ENCODE measurements at regions not wholly inside any gene's neighbourhood (a gene's known extent, or its start where the extent isn't known, plus 50 kb on each side); places are given as distances from the start of the nearest gene placed in this dataset.

DNA sequence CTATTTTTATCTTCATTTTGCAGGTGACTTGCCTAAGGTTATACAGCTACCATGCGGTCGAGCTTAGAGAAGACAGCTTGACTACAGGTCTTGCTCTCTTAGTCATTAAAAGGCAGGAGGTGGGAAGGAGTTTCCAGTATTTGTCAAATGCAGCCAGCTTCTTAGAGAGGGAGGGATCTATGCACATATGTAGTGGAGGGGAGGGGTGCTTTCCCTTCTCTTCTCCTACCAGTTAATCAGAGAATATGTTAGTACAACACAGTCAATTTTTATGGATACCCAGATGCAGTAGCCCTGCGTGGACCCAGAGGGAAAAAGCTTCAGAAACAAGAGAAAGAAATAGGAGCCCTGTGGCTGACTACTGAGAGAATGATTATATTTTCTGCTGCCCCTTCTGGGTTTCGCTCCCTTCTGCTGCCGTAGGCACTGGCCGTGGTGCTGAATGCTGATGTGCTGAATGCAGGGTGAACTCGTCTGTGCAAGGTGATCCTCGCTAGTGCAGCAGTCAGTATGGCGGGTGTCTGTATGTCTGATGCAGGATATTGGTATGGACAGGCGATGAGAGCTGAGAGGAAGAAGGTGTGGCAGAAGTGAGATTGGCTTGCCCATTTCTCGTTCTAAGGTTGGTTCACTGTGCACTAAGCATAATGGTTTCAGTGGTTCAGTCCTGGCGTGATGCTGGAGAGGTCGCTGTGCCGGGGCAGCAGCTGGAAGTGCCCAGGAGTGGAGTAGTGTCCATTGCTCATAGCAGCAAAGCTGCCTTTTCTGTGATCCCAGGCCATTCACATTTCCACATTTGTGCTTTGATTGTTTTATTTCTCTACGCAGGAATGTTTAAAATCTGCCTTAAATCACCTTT, 189.2 kb upstream of the PODXL start:
- TF ChIP-seq, protein P1, sequence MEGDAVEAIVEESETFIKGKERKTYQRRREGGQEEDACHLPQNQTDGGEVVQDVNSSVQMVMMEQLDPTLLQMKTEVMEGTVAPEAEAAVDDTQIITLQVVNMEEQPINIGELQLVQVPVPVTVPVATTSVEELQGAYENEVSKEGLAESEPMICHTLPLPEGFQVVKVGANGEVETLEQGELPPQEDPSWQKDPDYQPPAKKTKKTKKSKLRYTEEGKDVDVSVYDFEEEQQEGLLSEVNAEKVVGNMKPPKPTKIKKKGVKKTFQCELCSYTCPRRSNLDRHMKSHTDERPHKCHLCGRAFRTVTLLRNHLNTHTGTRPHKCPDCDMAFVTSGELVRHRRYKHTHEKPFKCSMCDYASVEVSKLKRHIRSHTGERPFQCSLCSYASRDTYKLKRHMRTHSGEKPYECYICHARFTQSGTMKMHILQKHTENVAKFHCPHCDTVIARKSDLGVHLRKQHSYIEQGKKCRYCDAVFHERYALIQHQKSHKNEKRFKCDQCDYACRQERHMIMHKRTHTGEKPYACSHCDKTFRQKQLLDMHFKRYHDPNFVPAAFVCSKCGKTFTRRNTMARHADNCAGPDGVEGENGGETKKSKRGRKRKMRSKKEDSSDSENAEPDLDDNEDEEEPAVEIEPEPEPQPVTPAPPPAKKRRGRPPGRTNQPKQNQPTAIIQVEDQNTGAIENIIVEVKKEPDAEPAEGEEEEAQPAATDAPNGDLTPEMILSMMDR (IDR thresholded peaks at IDR 0.05; ENCODE audit: insufficient read depth, low read length): no peak
- TF ChIP-seq, protein P2, sequence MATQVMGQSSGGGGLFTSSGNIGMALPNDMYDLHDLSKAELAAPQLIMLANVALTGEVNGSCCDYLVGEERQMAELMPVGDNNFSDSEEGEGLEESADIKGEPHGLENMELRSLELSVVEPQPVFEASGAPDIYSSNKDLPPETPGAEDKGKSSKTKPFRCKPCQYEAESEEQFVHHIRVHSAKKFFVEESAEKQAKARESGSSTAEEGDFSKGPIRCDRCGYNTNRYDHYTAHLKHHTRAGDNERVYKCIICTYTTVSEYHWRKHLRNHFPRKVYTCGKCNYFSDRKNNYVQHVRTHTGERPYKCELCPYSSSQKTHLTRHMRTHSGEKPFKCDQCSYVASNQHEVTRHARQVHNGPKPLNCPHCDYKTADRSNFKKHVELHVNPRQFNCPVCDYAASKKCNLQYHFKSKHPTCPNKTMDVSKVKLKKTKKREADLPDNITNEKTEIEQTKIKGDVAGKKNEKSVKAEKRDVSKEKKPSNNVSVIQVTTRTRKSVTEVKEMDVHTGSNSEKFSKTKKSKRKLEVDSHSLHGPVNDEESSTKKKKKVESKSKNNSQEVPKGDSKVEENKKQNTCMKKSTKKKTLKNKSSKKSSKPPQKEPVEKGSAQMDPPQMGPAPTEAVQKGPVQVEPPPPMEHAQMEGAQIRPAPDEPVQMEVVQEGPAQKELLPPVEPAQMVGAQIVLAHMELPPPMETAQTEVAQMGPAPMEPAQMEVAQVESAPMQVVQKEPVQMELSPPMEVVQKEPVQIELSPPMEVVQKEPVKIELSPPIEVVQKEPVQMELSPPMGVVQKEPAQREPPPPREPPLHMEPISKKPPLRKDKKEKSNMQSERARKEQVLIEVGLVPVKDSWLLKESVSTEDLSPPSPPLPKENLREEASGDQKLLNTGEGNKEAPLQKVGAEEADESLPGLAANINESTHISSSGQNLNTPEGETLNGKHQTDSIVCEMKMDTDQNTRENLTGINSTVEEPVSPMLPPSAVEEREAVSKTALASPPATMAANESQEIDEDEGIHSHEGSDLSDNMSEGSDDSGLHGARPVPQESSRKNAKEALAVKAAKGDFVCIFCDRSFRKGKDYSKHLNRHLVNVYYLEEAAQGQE (IDR thresholded peaks at IDR 0.05; ENCODE audit: insufficient replicate concordance, low read depth): peak; percentile 94
- TF ChIP-seq POLR2AphosphoS5 (IDR thresholded peaks at IDR 0.05; ENCODE audit: low read depth) (no peak), SPI1 (IDR thresholded peaks at IDR 0.05; ENCODE audit: borderline replicate concordance, low read depth) (no peak)
